Astrocyte (in vitro differentiated cells and primary cell): ENCODE measurements at regions not wholly inside any gene's neighbourhood (a gene's known extent, or its start where the extent isn't known, plus 50 kb on each side); places are given as distances from the start of the nearest gene placed in this dataset.

Source experiments
- DNase-seq: peaks from one replicate; pipeline ENCODE4 v3.0.0-alpha.2; 2010; ENCODE audit warnings: low read depth
- FAIRE-seq: peaks from 2 replicates; lab custom pipeline; 2011; peaks lifted over from hg19 to GRCh38; lab: Jason Lieb, UNC
- H2AFZ ChIP-seq: 2 replicates; pipeline ENCODE4 v1.6.0; 2012; ENCODE audit warnings: low read depth, low read length, inconsistent platforms
- H3K27ac ChIP-seq: 2 replicates; pipeline ENCODE4 v1.5.1; 2011; ENCODE audit warnings: low read depth, low read length, inconsistent platforms
- H3K27me3 ChIP-seq: 2 replicates; pipeline ENCODE4 v1.6.0; 2011; ENCODE audit warnings: low read length, inconsistent platforms; ENCODE audit not compliant: insufficient read depth
- H3K36me3 ChIP-seq: 2 replicates; pipeline ENCODE4 v1.5.1; 2011; ENCODE audit warnings: low read length, inconsistent platforms; ENCODE audit not compliant: insufficient read depth
- H3K4me1 ChIP-seq: 2 replicates; pipeline ENCODE4 v1.5.1; 2011; ENCODE audit warnings: low read length, inconsistent platforms; ENCODE audit not compliant: insufficient read depth
- H3K4me2 ChIP-seq: 2 replicates; pipeline ENCODE4 v1.6.0; 2012; ENCODE audit warnings: low read length, inconsistent platforms
- H3K4me3 ChIP-seq: 2 replicates; pipeline ENCODE4 v1.5.1; 2011; ENCODE audit warnings: low read depth, mild to moderate bottlenecking, low read length, inconsistent platforms; ENCODE audit not compliant: insufficient read depth
- H3K79me2 ChIP-seq: 2 replicates; pipeline ENCODE4 v1.6.0; 2012; ENCODE audit warnings: mild to moderate bottlenecking, low read length, inconsistent platforms; ENCODE audit not compliant: insufficient read depth
- H3K9ac ChIP-seq: 2 replicates; pipeline ENCODE4 v1.6.0; 2012; ENCODE audit warnings: mild to moderate bottlenecking, low read length, inconsistent platforms
- H3K9me3 ChIP-seq: 2 replicates; pipeline ENCODE4 v1.5.1; 2012; ENCODE audit warnings: low read depth, mild to moderate bottlenecking, low read length, inconsistent platforms; ENCODE audit not compliant: insufficient read depth
- H4K20me1 ChIP-seq: 2 replicates; pipeline ENCODE4 v1.6.0; 2012; ENCODE audit warnings: low read length, inconsistent platforms; ENCODE audit not compliant: insufficient read depth
- H3K27ac Mint-ChIP-seq: one replicate; pipeline ENCODE4 v1.8.0; 2021; ENCODE audit warnings: mild to moderate bottlenecking, mixed read lengths; ENCODE audit not compliant: unreplicated experiment
- H3K27me3 Mint-ChIP-seq: one replicate; pipeline ENCODE4 v1.8.0; 2021; ENCODE audit warnings: low read depth, mixed read lengths; ENCODE audit not compliant: unreplicated experiment
- H3K36me3 Mint-ChIP-seq: one replicate; pipeline ENCODE4 v1.8.0; 2021; ENCODE audit warnings: low read depth, mixed read lengths; ENCODE audit not compliant: unreplicated experiment
- H3K4me1 Mint-ChIP-seq: one replicate; pipeline ENCODE4 v1.8.0; 2021; ENCODE audit warnings: low read depth, mixed read lengths; ENCODE audit not compliant: unreplicated experiment
- H3K4me3 Mint-ChIP-seq: one replicate; pipeline ENCODE4 v1.8.0; 2021; ENCODE audit warnings: mild to moderate bottlenecking, moderate library complexity, mixed read lengths; ENCODE audit not compliant: unreplicated experiment
- H3K9me3 Mint-ChIP-seq: one replicate; pipeline ENCODE4 v1.8.0; 2021; ENCODE audit warnings: mild to moderate bottlenecking, mixed read lengths; ENCODE audit not compliant: unreplicated experiment
- CTCF ChIP-seq: IDR thresholded peaks from 2 replicates; pipeline ENCODE4 v1.5.1; 2011; ENCODE audit warnings: low read depth, mild to moderate bottlenecking, inconsistent platforms, low read length, moderate library complexity; ENCODE audit not compliant: insufficient read depth
- EZH2 ChIP-seq: IDR thresholded peaks from 2 replicates; pipeline ENCODE4 v1.6.1; 2012; ENCODE audit warnings: mild to moderate bottlenecking, low read length, inconsistent platforms; ENCODE audit not compliant: insufficient read depth

GRCh38 chrX:40157228-40158035 is 59.7 kb upstream of the BCOR start:
- Mint-ChIP-seq H3K9me3 (peaks cover 4% of the 10 kb centered on the region), H3K27ac (peak overlapping the region; percentile 41), H3K27me3 (peaks cover 11% of the 10 kb centered on the region), H3K36me3 (no peaks in the 10 kb centered on the region), H3K4me3 (peak overlapping the region; percentile 68), H3K4me1 (peaks cover 2% of the 10 kb centered on the region)
- peak overlapping the region; percentile 54 for H3K4me3 ChIP-seq
- DNase-seq (no peak), FAIRE-seq (peak; percentile 96)
- H3K79me2 ChIP-seq: no peaks in the 10 kb centered on the region
- H3K9ac ChIP-seq: peak overlapping the region; percentile 73
- no peaks in the 10 kb centered on the region for H4K20me1 ChIP-seq
- no peaks in the 10 kb centered on the region for H3K9me3 ChIP-seq
- H3K4me1 ChIP-seq: peaks cover 9% of the 10 kb centered on the region
- no peaks in the 10 kb centered on the region for H3K36me3 ChIP-seq
- H3K27ac ChIP-seq: peak overlapping the region; percentile 19
- TF ChIP-seq EZH2 (no peak), CTCF (no peak)
- peak overlapping the region; percentile 88 for H2AFZ ChIP-seq
- peak overlapping the region; percentile 84 for H3K4me2 ChIP-seq
- no peaks in the 10 kb centered on the region for H3K27me3 ChIP-seq

- Histone ChIP-seq H3K27ac (no peak overlapping the region), H3K4me1 (peaks cover 9% of the 10 kb centered on the region), H3K4me3 (no peak overlapping the region), H3K9me3 (no peaks in the 10 kb centered on the region), H4K20me1 (no peaks in the 10 kb centered on the region), H3K9ac (no peak overlapping the region), H3K36me3 (no peaks in the 10 kb centered on the region), H2AFZ (no peak overlapping the region), H3K27me3 (no peaks in the 10 kb centered on the region), H3K4me2 (no peak overlapping the region), H3K79me2 (no peaks in the 10 kb centered on the region)
- Mint-ChIP-seq H3K9me3 (peaks cover 4% of the 10 kb centered on the region), H3K4me3 (no peak overlapping the region), H3K36me3 (no peaks in the 10 kb centered on the region), H3K27me3 (peaks cover 3% of the 10 kb centered on the region), H3K4me1 (peaks cover 2% of the 10 kb centered on the region), H3K27ac (no peak overlapping the region)
- no peak for TF ChIP-seq CTCF
- no peak for TF ChIP-seq EZH2
- DNase-seq (no peak), FAIRE-seq (no peak)
These were observed 58.9 kb upstream of the BCOR start for GRCh38 chrX:40156470-40157227.
